ENCODE measurements at regions not wholly inside any gene's neighbourhood (a gene's known extent, or its start where the extent isn't known, plus 50 kb on each side); places are given as distances from the start of the nearest gene placed in this dataset.

GRCh38 chr11:101187748-101188147 lies 58.1 kb upstream of the PGR start:
- H3K9ac ChIP-seq (ENCODE audit: low read length), result no peak overlapping the region
- H2AFZ ChIP-seq (ENCODE audit: low read length), result no peak overlapping the region
- H3K27me3 ChIP-seq (replicated peaks; ENCODE audit: insufficient read depth, low read length), result no peaks in the 10 kb centered on the region
- DNase-seq, result no peak
- H3K79me2 ChIP-seq (ENCODE audit: low read length), result no peaks in the 10 kb centered on the region
- no peaks in the 10 kb centered on the region for H3K4me1 ChIP-seq (ENCODE audit: low read length)
- no peaks in the 10 kb centered on the region for H3F3A ChIP-seq (ENCODE audit: insufficient read depth, low read length)
- H3K36me3 ChIP-seq (replicated peaks; ENCODE audit: insufficient read depth, low read length), result no peaks in the 10 kb centered on the region
- no peak overlapping the region for H3K4me2 ChIP-seq (ENCODE audit: low read depth, low read length)
- TF ChIP-seq CTCF (IDR thresholded peaks at IDR 0.05; ENCODE audit: low read length) (no peak), EZH2 (optimal IDR thresholded peaks at IDR 0.05; ENCODE audit: low read depth, low read length) (no peak), EZH2phosphoT487 (IDR thresholded peaks at IDR 0.05; ENCODE audit: low read length) (no peak)
- no peak overlapping the region for H3K4me3 ChIP-seq (ENCODE audit: low read length)
- H3K9me2 ChIP-seq (replicated peaks; ENCODE audit: insufficient read depth, low read length), result no peaks in the 10 kb centered on the region
- no peak overlapping the region for H3K27ac ChIP-seq (ENCODE audit: low read length)
- H4K20me1 ChIP-seq (ENCODE audit: insufficient read depth, low read length), result no peaks in the 10 kb centered on the region
- H3K9me3 ChIP-seq (replicated peaks; ENCODE audit: insufficient read depth, low read length), result no peaks in the 10 kb centered on the region

GRCh38 chr11:101185985-101186384 lies 56.4 kb upstream of the PGR start:
- no peak for TF ChIP-seq CTCF (IDR thresholded peaks at IDR 0.05; ENCODE audit: low read length)
- TF ChIP-seq EZH2phosphoT487 (IDR thresholded peaks at IDR 0.05; ENCODE audit: low read length), result no peak
- no peak for TF ChIP-seq EZH2 (optimal IDR thresholded peaks at IDR 0.05; ENCODE audit: low read depth, low read length)
- no peak overlapping the region for H3K27ac ChIP-seq (ENCODE audit: low read length)
- H3K4me1 ChIP-seq (ENCODE audit: low read length), result no peaks in the 10 kb centered on the region
- no peaks in the 10 kb centered on the region for H4K20me1 ChIP-seq (ENCODE audit: insufficient read depth, low read length)
- no peaks in the 10 kb centered on the region for H3K9me2 ChIP-seq (replicated peaks; ENCODE audit: insufficient read depth, low read length)
- no peaks in the 10 kb centered on the region for H3K9me3 ChIP-seq (replicated peaks; ENCODE audit: insufficient read depth, low read length)
- no peaks in the 10 kb centered on the region for H3F3A ChIP-seq (ENCODE audit: insufficient read depth, low read length)
- H3K79me2 ChIP-seq (ENCODE audit: low read length), result no peaks in the 10 kb centered on the region
- H3K9ac ChIP-seq (ENCODE audit: low read length), result no peak overlapping the region
- H2AFZ ChIP-seq (ENCODE audit: low read length), result no peak overlapping the region
- H3K4me2 ChIP-seq (ENCODE audit: low read depth, low read length), result no peak overlapping the region
- H3K4me3 ChIP-seq (ENCODE audit: low read length), result no peak overlapping the region
- no peak for DNase-seq
- H3K36me3 ChIP-seq (replicated peaks; ENCODE audit: insufficient read depth, low read length), result no peaks in the 10 kb centered on the region
- no peaks in the 10 kb centered on the region for H3K27me3 ChIP-seq (replicated peaks; ENCODE audit: insufficient read depth, low read length)

- TF ChIP-seq CTCF (IDR thresholded peaks at IDR 0.05; ENCODE audit: low read length), result no peak
- TF ChIP-seq EZH2 (optimal IDR thresholded peaks at IDR 0.05; ENCODE audit: low read depth, low read length), result no peak
- no peak for TF ChIP-seq EZH2phosphoT487 (IDR thresholded peaks at IDR 0.05; ENCODE audit: low read length)
- Histone ChIP-seq H3K36me3 (replicated peaks; ENCODE audit: insufficient read depth, low read length) (no peaks in the 10 kb centered on the region), H3F3A (ENCODE audit: insufficient read depth, low read length) (no peaks in the 10 kb centered on the region), H3K4me3 (ENCODE audit: low read length) (no peak overlapping the region), H4K20me1 (ENCODE audit: insufficient read depth, low read length) (no peaks in the 10 kb centered on the region), H3K9ac (ENCODE audit: low read length) (no peak overlapping the region), H3K27me3 (replicated peaks; ENCODE audit: insufficient read depth, low read length) (no peaks in the 10 kb centered on the region), H3K4me1 (ENCODE audit: low read length) (no peaks in the 10 kb centered on the region), H3K9me3 (replicated peaks; ENCODE audit: insufficient read depth, low read length) (no peaks in the 10 kb centered on the region), H3K27ac (ENCODE audit: low read length) (no peak overlapping the region), H3K9me2 (replicated peaks; ENCODE audit: insufficient read depth, low read length) (no peaks in the 10 kb centered on the region), H2AFZ (ENCODE audit: low read length) (no peak overlapping the region), H3K4me2 (ENCODE audit: low read depth, low read length) (no peak overlapping the region), H3K79me2 (ENCODE audit: low read length) (no peaks in the 10 kb centered on the region)
- no peak for DNase-seq
These were observed 52.9 kb upstream of the PGR start for GRCh38 chr11:101182467-101182866.

Measured in MM.1S (cell line).